ENCODE measurements at regions not wholly inside any gene's neighbourhood (a gene's known extent, or its start where the extent isn't known, plus 50 kb on each side); places are given as distances from the start of the nearest gene placed in this dataset.

- DNase-seq (ENCODE audit: extremely low spot score in 2 of 2) = no peak
- TF ChIP-seq CTCF (IDR thresholded peaks at IDR 0.05) (no peak), POLR2AphosphoS5 (IDR thresholded peaks at IDR 0.05; ENCODE audit: insufficient read depth in 1 of 2, low read depth in 1 of 2) (no peak), POLR2A (IDR thresholded peaks at IDR 0.05) (no peak)
- H3K4me1 ChIP-seq = no peaks in the 10 kb centered on the region
- no peak overlapping the region for H3K27ac ChIP-seq
- no peaks in the 10 kb centered on the region for H3K36me3 ChIP-seq
- no peaks in the 10 kb centered on the region for H3K9me3 ChIP-seq
- intact Hi-C loops (cut with DNase I) = no loop called here
- H3K4me3 ChIP-seq = no peak overlapping the region
- H3K27me3 ChIP-seq = no peaks in the 10 kb centered on the region
Observed at GRCh38 chr1:199182186-199182843, 543.5 kb downstream of the PTPRC start.

GRCh38 chr1:199184180-199184579 lies 545.3 kb downstream of the PTPRC start:
- no peak for TF ChIP-seq POLR2A (IDR thresholded peaks at IDR 0.05)
- no peak for TF ChIP-seq CTCF (IDR thresholded peaks at IDR 0.05)
- TF ChIP-seq POLR2AphosphoS5 (IDR thresholded peaks at IDR 0.05; ENCODE audit: insufficient read depth in 1 of 2, low read depth in 1 of 2) = no peak
- intact Hi-C loops (cut with DNase I) = no loop called here
- Histone ChIP-seq H3K4me1 (no peaks in the 10 kb centered on the region), H3K9me3 (no peaks in the 10 kb centered on the region), H3K27ac (no peak overlapping the region), H3K27me3 (no peaks in the 10 kb centered on the region), H3K36me3 (no peaks in the 10 kb centered on the region), H3K4me3 (no peak overlapping the region)
- no peak for DNase-seq (ENCODE audit: extremely low spot score in 2 of 2)

GRCh38 chr1:199194862-199195261 lies 556.0 kb downstream of the PTPRC start:
- Histone ChIP-seq H3K4me1 (no peaks in the 10 kb centered on the region), H3K36me3 (no peaks in the 10 kb centered on the region), H3K27ac (no peak overlapping the region), H3K4me3 (no peak overlapping the region), H3K27me3 (no peaks in the 10 kb centered on the region), H3K9me3 (no peaks in the 10 kb centered on the region)
- no peak for DNase-seq (ENCODE audit: extremely low spot score in 2 of 2)
- intact Hi-C loops (cut with DNase I) = no loop called here
- no peak for TF ChIP-seq POLR2AphosphoS5 (IDR thresholded peaks at IDR 0.05; ENCODE audit: insufficient read depth in 1 of 2, low read depth in 1 of 2)
- no peak for TF ChIP-seq CTCF (IDR thresholded peaks at IDR 0.05)
- TF ChIP-seq POLR2A (IDR thresholded peaks at IDR 0.05) = no peak

- Histone ChIP-seq H3K27me3 (no peaks in the 10 kb centered on the region), H3K9me3 (no peaks in the 10 kb centered on the region), H3K4me1 (no peaks in the 10 kb centered on the region), H3K27ac (no peak overlapping the region), H3K4me3 (no peak overlapping the region), H3K36me3 (no peaks in the 10 kb centered on the region)
- no peak for DNase-seq (ENCODE audit: extremely low spot score in 2 of 2)
- TF ChIP-seq CTCF (IDR thresholded peaks at IDR 0.05) (no peak), POLR2A (IDR thresholded peaks at IDR 0.05) (no peak), POLR2AphosphoS5 (IDR thresholded peaks at IDR 0.05; ENCODE audit: insufficient read depth in 1 of 2, low read depth in 1 of 2) (no peak)
- intact Hi-C loops (cut with DNase I) = no loop called here
Observed at GRCh38 chr1:199197695-199198094, 558.9 kb downstream of the PTPRC start.

- TF ChIP-seq POLR2AphosphoS5 (IDR thresholded peaks at IDR 0.05; ENCODE audit: insufficient read depth in 1 of 2, low read depth in 1 of 2) (no peak), POLR2A (IDR thresholded peaks at IDR 0.05) (no peak)
- no peaks in the 10 kb centered on the region for H3K4me1 ChIP-seq
- H3K9me3 ChIP-seq = no peaks in the 10 kb centered on the region
- intact Hi-C loops (cut with DNase I) = no loop called here
- DNase-seq (ENCODE audit: extremely low spot score in 2 of 2) = no peak
- no peak overlapping the region for H3K27ac ChIP-seq
- no peaks in the 10 kb centered on the region for H3K27me3 ChIP-seq
- no peak overlapping the region for H3K4me3 ChIP-seq
- no peaks in the 10 kb centered on the region for H3K36me3 ChIP-seq
Observed at GRCh38 chr1:199202331-199202730, 563.5 kb downstream of the PTPRC start.

Measured in vagina (tissue), 2 donors.